Keratinocyte (primary cell): ENCODE measurements at regions not wholly inside any gene's neighbourhood (a gene's known extent, or its start where the extent isn't known, plus 50 kb on each side); places are given as distances from the start of the nearest gene placed in this dataset.

ENCODE experiments used
- DNase-seq: peaks from one replicate; pipeline ENCODE4 v3.0.0-alpha.2; 2011; ENCODE audit warnings: low read depth, missing footprints, low spot score
- FAIRE-seq: peaks from 2 replicates; lab custom pipeline; 2011; peaks lifted over from hg19 to GRCh38; lab: Jason Lieb, UNC
- H2AFZ ChIP-seq: 2 replicates; pipeline ENCODE4 v1.6.0; 2012; ENCODE audit warnings: low read length, control low read depth, inconsistent platforms; ENCODE audit not compliant: control insufficient read depth
- H3K27ac ChIP-seq: 2 replicates; pipeline ENCODE4 v1.5.1; 2011; ENCODE audit warnings: low read length; ENCODE audit not compliant: control insufficient read depth, insufficient read depth
- H3K27me3 ChIP-seq: 3 replicates; pipeline ENCODE4 v1.6.0; 2011; ENCODE audit warnings: low read length; ENCODE audit not compliant: control insufficient read depth, insufficient read depth; ENCODE audit errors: extremely low read depth
- H3K36me3 ChIP-seq, 2 experiments: 2 replicates in 1 of 2; 3 replicates in 1 of 2; pipeline ENCODE4 v1.5.1; 2011; ENCODE audit warnings: low read length in 2 of 2, mild to moderate bottlenecking in 1 of 2; ENCODE audit not compliant: control insufficient read depth in 2 of 2, insufficient read depth in 2 of 2; ENCODE audit errors: extremely low read depth in 1 of 2
- H3K4me1 ChIP-seq: 3 replicates; pipeline ENCODE4 v1.5.1; 2011; ENCODE audit warnings: low read length; ENCODE audit not compliant: control insufficient read depth, insufficient read depth; ENCODE audit errors: extremely low read depth
- H3K4me2 ChIP-seq: 3 replicates; pipeline ENCODE4 v1.6.0; 2011; ENCODE audit warnings: low read depth, low read length; ENCODE audit not compliant: control insufficient read depth, insufficient read depth; ENCODE audit errors: extremely low read depth
- H3K4me3 ChIP-seq, 3 experiments: fragments of 200-600 bp in 1 of 3; sonication (generic) in 1 of 3; 2 replicates in 2 of 3; 3 replicates in 1 of 3; pipeline ENCODE4 v1.5.1; 2011 to 2016; ENCODE audit warnings: low read length in 3 of 3, mild to moderate bottlenecking in 3 of 3, control low read depth in 2 of 3, inconsistent platforms in 1 of 3, low read depth in 1 of 3, mixed read lengths in 1 of 3, mixed run types in 1 of 3, moderate library complexity in 1 of 3; ENCODE audit not compliant: control insufficient read depth in 2 of 3, insufficient read depth in 2 of 3; ENCODE audit errors: extremely low read depth in 1 of 3
- H3K79me2 ChIP-seq: 2 replicates; pipeline ENCODE4 v1.6.0; 2012; ENCODE audit warnings: low read length; ENCODE audit not compliant: control insufficient read depth, insufficient read depth
- H3K9ac ChIP-seq: 3 replicates; pipeline ENCODE4 v1.6.0; 2011; ENCODE audit warnings: low read length; ENCODE audit not compliant: control insufficient read depth, insufficient read depth; ENCODE audit errors: extremely low read depth
- H3K9me1 ChIP-seq: 3 replicates; pipeline ENCODE4 v1.6.0; 2011; ENCODE audit warnings: low read length; ENCODE audit not compliant: control insufficient read depth, insufficient read depth; ENCODE audit errors: extremely low read depth
- H3K9me3 ChIP-seq: 2 replicates; pipeline ENCODE4 v1.5.1; 2012; ENCODE audit warnings: low read depth, low read length; ENCODE audit not compliant: control insufficient read depth
- H4K20me1 ChIP-seq: 3 replicates; pipeline ENCODE4 v1.6.0; 2011; ENCODE audit warnings: low read length; ENCODE audit not compliant: control insufficient read depth, insufficient read depth; ENCODE audit errors: extremely low read depth
- EZH2 ChIP-seq: IDR thresholded peaks from one replicate; pipeline ENCODE4 v1.6.1; 2012; ENCODE audit warnings: inconsistent platforms, mild to moderate bottlenecking, low read length, moderate library complexity
- dilution Hi-C: fragments of 300-500 bp; cut with MboI; formaldehyde crosslinking; loops from one replicate; pipeline ENCODE4 v1.7.0; 2020; ENCODE audit warnings: low sequenced_read_pairs; ENCODE audit not compliant: extremely low pct_ligation_motif_present
- TF ChIP-seq, protein P1 (sequence below), 3 experiments: IDR thresholded peaks in 1 of 3; conservative IDR thresholded peaks in 1 of 3; optimal IDR thresholded peaks in 1 of 3; 2 replicates in 2 of 3; 3 replicates in 1 of 3; pipeline versions ENCODE3 to v1.5.1; 2011; ENCODE audit warnings: low read length in 3 of 3, mild to moderate bottlenecking in 3 of 3, moderate library complexity in 2 of 3, control low read depth in 1 of 3, inconsistent platforms in 1 of 3; ENCODE audit not compliant: insufficient read depth in 2 of 3; ENCODE audit errors: extremely low read depth in 1 of 3

DNA sequence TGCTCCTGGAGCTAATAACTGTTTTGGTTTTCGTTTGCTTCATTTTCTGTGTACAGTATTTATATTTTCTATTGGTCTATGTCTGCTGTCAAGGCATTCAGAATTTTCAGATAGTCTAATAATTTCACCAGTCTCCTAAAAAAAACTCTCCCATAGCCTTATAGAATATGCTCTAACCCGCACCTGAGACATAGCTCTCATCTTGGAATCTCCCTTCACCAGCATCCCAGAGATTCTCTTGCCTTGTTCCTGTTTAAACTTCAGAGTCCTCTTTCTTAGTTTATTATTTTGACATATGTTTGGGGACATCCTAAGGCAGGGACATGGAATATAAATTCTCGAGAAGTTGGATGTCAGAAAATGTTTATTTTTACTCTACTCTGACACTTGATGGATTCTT is 58.3 kb upstream of the MED4 start:
- Histone ChIP-seq H3K4me3 (no peak overlapping the region), H3K27ac (no peak overlapping the region), H3K9me1 (no peaks in the 10 kb centered on the region), H4K20me1 (no peaks in the 10 kb centered on the region), H3K9ac (no peak overlapping the region), H3K9me3 (no peaks in the 10 kb centered on the region), H3K4me1 (peaks cover 33% of the 10 kb centered on the region), H3K27me3 (no peaks in the 10 kb centered on the region), H3K4me2 (no peak overlapping the region), H3K36me3 (no peaks in the 10 kb centered on the region), H3K79me2 (no peaks in the 10 kb centered on the region), H2AFZ (no peak overlapping the region)
- no peak for FAIRE-seq
- dilution Hi-C loops, result no loop called here
- no peak for DNase-seq
- TF ChIP-seq, protein P1, sequence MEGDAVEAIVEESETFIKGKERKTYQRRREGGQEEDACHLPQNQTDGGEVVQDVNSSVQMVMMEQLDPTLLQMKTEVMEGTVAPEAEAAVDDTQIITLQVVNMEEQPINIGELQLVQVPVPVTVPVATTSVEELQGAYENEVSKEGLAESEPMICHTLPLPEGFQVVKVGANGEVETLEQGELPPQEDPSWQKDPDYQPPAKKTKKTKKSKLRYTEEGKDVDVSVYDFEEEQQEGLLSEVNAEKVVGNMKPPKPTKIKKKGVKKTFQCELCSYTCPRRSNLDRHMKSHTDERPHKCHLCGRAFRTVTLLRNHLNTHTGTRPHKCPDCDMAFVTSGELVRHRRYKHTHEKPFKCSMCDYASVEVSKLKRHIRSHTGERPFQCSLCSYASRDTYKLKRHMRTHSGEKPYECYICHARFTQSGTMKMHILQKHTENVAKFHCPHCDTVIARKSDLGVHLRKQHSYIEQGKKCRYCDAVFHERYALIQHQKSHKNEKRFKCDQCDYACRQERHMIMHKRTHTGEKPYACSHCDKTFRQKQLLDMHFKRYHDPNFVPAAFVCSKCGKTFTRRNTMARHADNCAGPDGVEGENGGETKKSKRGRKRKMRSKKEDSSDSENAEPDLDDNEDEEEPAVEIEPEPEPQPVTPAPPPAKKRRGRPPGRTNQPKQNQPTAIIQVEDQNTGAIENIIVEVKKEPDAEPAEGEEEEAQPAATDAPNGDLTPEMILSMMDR (optimal IDR thresholded peaks at IDR 0.05 in 1 of 3, IDR thresholded peaks at IDR 0.05 in 1 of 3, conservative IDR thresholded peaks at IDR 0.05 in 1 of 3; ENCODE audit: extremely low read depth in 1 of 3, insufficient read depth in 2 of 3, low read length in 3 of 3), result no peak
- no peak for TF ChIP-seq EZH2

DNA sequence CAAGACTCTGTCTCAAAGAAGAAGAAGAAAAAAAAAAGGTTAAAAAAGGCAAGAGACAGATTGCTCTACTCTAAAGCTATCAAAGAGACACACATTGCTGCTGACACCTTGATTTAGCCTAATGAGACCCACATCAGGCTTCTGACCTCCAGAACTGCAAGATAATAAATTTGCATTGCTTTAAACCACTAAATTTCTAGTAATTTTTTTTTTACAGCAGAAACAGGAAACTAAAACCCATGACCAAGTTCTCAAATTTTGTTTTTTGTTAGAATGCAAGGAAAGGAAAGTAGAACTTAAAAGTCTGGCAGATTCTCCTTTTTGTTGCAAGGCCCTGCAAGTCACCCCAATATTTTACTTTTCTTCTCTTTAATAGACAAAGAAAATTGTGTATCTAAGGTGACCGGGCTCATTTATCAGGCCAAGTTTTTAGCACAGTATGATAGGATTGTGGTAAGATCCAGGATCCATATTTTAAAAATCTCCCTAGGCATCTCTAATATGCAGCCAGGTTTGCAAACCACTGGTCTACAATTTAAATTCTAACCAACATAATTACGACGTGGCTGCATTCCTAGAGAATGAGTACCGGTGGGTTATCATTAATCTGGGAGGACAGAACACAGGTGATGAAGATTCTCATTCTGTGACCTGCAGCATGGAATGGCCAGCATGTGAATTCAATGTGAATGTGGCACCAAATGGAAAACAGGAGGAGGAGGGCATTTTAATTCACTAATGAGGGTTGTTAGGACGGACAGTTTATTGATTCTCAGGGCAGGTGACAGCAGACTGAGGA is 56.7 kb upstream of the MED4 start:
- no peak overlapping the region for H3K9ac ChIP-seq

More for the DNA sequence above, 56.7 kb upstream of the MED4 start:
- Histone ChIP-seq H3K4me3 (no peak overlapping the region), H3K9me1 (no peaks in the 10 kb centered on the region), H3K9me3 (no peaks in the 10 kb centered on the region), H3K4me2 (no peak overlapping the region), H3K36me3 (no peaks in the 10 kb centered on the region), H4K20me1 (no peaks in the 10 kb centered on the region), H2AFZ (no peak overlapping the region), H3K27me3 (no peaks in the 10 kb centered on the region), H3K79me2 (no peaks in the 10 kb centered on the region), H3K4me1 (peaks cover 29% of the 10 kb centered on the region), H3K27ac (no peak overlapping the region)
- dilution Hi-C loops, result no loop called here
- TF ChIP-seq EZH2, result no peak
- no peak for FAIRE-seq
- DNase-seq, result no peak
